ENCODE measurements at regions not wholly inside any gene's neighbourhood (a gene's known extent, or its start where the extent isn't known, plus 50 kb on each side); places are given as distances from the start of the nearest gene placed in this dataset.

DNA sequence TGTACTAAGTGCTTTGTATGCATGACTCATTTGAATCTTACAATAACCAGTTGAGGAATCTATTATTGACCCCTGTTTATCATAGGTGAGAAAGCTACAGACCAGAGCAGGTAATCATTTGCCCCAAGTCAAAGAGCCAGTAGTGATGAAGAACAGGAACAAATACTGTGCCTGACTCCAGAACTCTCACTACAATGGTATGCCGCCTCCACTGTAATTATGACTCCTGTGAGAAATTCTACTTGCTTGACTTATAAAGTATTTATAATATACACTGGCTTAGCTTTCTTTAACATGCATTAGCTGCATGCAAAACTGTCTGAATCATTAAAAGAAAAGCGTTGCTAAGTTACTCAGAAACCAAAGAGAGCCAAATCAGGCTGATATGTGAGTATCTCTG, 92.6 kb downstream of the ZNF281 start:
- TF ChIP-seq POLR2A (IDR thresholded peaks at IDR 0.05) (no peak), POLR2AphosphoS5 (IDR thresholded peaks at IDR 0.05) (no peak), EP300 (IDR thresholded peaks at IDR 0.05) (no peak)
- TF ChIP-seq, protein P1, sequence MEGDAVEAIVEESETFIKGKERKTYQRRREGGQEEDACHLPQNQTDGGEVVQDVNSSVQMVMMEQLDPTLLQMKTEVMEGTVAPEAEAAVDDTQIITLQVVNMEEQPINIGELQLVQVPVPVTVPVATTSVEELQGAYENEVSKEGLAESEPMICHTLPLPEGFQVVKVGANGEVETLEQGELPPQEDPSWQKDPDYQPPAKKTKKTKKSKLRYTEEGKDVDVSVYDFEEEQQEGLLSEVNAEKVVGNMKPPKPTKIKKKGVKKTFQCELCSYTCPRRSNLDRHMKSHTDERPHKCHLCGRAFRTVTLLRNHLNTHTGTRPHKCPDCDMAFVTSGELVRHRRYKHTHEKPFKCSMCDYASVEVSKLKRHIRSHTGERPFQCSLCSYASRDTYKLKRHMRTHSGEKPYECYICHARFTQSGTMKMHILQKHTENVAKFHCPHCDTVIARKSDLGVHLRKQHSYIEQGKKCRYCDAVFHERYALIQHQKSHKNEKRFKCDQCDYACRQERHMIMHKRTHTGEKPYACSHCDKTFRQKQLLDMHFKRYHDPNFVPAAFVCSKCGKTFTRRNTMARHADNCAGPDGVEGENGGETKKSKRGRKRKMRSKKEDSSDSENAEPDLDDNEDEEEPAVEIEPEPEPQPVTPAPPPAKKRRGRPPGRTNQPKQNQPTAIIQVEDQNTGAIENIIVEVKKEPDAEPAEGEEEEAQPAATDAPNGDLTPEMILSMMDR (IDR thresholded peaks at IDR 0.05): no peak
- Histone ChIP-seq H3K27me3 (no peaks in the 10 kb centered on the region), H3K36me3 (no peaks in the 10 kb centered on the region), H3K27ac (peak overlapping the region in 1 of 4 donors; percentile 37), H3K9me3 (no peaks in the 10 kb centered on the region), H3K4me3 (no peak overlapping the region), H3K4me1 (peaks cover 0 to 26% (median 17%) of the 10 kb centered on the region in 4 donors)
- intact Hi-C loops (cut with DNase I): no loop called here
- DNase-seq: no peak
- WGBS, 2 donors: 86 to 91% methylated on average over 2 of the region's 2 CpGs

DNA sequence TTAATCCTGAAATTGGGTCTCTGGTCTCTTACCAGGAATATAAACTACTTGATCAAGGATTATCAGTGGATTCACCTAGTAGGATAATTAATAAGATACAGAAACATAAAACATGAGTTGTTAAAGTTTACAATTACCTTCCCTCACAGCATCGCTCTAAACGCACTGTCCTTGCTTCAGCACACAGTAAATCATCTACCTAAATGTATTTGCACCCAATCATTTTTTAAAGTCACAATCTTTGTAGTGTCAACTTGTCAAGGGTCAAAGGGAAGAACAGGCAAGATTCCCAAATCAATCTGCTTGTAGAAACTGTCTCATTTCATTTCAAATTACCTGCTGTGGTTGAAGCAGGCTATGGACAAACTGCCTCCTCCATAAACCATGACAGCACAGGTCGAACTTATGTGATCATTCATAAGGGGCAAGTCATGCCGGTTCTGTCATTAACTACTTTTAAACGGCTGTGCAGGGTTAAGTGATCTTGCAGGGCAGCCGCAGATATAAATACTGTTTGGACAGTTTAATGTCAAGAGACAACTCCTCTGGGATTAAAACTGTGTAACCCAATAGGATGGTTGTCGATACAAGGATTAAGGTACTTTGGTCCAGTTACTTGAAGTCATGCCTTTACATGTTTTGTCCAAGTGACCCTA, 93.6 kb downstream of the ZNF281 start:
- Histone ChIP-seq H3K4me1 (peaks cover 0 to 25% (median 16%) of the 10 kb centered on the region in 4 donors), H3K4me3 (no peak overlapping the region), H3K27ac (no peak overlapping the region), H3K9me3 (no peaks in the 10 kb centered on the region), H3K36me3 (no peaks in the 10 kb centered on the region), H3K27me3 (no peaks in the 10 kb centered on the region)
- 58 to 66% methylated on average over 7 of the region's 7 CpGs for WGBS, 2 donors
- TF ChIP-seq POLR2A (IDR thresholded peaks at IDR 0.05): no peak
- no peak for TF ChIP-seq EP300 (IDR thresholded peaks at IDR 0.05)
- TF ChIP-seq, protein P1 (IDR thresholded peaks at IDR 0.05): no peak
- TF ChIP-seq POLR2AphosphoS5 (IDR thresholded peaks at IDR 0.05): no peak
- no peak for DNase-seq
- intact Hi-C loops (cut with DNase I): no loop called here

DNA sequence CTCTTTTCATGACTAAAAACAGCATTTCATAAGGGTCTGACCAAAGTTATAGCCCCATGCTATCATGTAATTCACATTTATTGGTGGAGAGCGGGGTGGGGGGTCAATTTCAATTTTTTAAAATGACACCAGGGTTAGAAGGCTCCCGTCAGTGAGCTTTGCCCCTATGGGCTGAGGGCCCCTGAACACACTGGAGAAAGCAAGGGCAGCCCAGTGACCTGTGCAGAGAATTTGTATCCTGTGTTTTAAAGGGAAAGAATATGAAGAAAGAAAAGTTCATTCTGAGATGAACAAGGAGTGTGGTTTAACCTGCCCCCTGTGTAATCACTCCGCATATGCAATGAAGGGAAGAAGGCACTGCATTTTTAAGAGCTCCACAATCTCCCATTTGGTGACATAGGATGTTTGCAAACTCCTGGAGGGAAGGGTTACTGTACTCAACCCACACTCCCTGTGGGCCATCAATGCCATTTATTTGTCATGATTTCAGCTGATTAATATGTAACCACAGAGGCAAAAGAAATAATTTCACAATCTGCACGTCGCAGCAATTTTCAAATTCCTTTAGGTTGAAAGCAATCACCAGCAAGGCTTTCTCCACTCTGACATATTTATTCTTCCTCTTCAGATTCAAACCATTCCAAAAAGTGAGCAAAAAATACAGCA, 95.6 kb downstream of the ZNF281 start:
- no peak for DNase-seq
- no peak overlapping the region for H3K27ac ChIP-seq
- no peak overlapping the region for H3K4me3 ChIP-seq
- no peaks in the 10 kb centered on the region for H3K9me3 ChIP-seq
- no peak for TF ChIP-seq POLR2AphosphoS5 (IDR thresholded peaks at IDR 0.05)
- H3K27me3 ChIP-seq: no peaks in the 10 kb centered on the region
- H3K36me3 ChIP-seq: no peaks in the 10 kb centered on the region
- peaks cover 0 to 19% (median 6%) of the 10 kb centered on the region in 4 donors for H3K4me1 ChIP-seq
- intact Hi-C loops (cut with DNase I): no loop called here
- 78% methylated on average over 5 of the region's 5 CpGs for WGBS, 2 donors

DNA sequence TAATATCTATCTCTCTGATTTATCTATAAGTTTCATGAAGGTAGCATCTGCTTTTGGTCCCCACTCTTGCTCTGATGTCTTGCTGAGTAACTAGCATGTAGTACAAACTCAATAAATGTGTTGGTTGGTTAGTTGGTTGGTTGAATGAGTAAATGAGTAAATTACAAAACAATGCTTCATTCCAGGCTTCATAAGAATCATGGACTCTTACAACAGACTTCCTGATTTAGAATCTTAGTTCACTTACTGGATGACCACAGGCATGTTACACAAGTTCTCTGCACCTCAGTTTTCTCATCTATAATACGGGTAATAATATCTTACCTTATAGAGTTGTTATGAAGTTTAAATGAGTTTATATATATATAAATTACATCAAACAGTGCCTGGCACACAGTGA, 98.6 kb downstream of the ZNF281 start:
- 90 to 97% methylated on average over 1 of the region's 1 CpG for WGBS, 2 donors

DNA sequence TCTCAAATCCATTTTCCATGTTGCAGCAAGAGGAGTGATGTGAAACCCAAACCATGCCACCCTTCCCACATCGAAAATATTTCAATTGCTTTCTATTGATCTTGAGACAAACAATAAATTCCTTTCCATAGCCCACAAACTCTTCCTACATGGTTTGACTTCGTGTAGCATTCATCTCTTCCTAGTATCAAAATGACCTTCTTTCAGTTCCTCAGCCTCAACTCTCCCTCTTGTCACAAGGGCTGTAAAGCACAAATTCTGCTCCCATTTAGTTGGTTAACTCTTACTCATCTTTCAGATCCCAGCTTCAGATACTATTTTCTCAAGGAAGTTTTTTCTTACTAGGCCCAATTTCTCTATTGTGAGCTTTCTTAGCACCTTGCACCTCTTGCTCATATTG, 99.0 kb downstream of the ZNF281 start:
- Histone ChIP-seq H3K4me3 (no peak overlapping the region), H3K9me3 (no peaks in the 10 kb centered on the region), H3K27ac (no peak overlapping the region), H3K4me1 (peaks cover 0 to 9% (median 0%) of the 10 kb centered on the region in 4 donors), H3K36me3 (no peaks in the 10 kb centered on the region), H3K27me3 (no peaks in the 10 kb centered on the region)
- 82 to 87% methylated on average over 2 of the region's 2 CpGs for WGBS, 2 donors
- DNase-seq: no peak
- intact Hi-C loops (cut with DNase I): no loop called here
- TF ChIP-seq POLR2AphosphoS5 (IDR thresholded peaks at IDR 0.05) (no peak), EP300 (IDR thresholded peaks at IDR 0.05) (no peak), POLR2A (IDR thresholded peaks at IDR 0.05) (no peak)
- TF ChIP-seq, protein P1 (IDR thresholded peaks at IDR 0.05): no peak

More for the DNA sequence above, 98.6 kb downstream of the ZNF281 start:
- Histone ChIP-seq H3K36me3 (no peaks in the 10 kb centered on the region), H3K4me1 (peaks cover 0 to 9% (median 0%) of the 10 kb centered on the region in 4 donors), H3K27ac (no peak overlapping the region), H3K4me3 (no peak overlapping the region), H3K9me3 (no peaks in the 10 kb centered on the region), H3K27me3 (no peaks in the 10 kb centered on the region)
- DNase-seq: no peak
- TF ChIP-seq POLR2AphosphoS5 (IDR thresholded peaks at IDR 0.05) (no peak), EP300 (IDR thresholded peaks at IDR 0.05) (no peak)
- TF ChIP-seq, protein P1 (IDR thresholded peaks at IDR 0.05): no peak
- intact Hi-C loops (cut with DNase I): no loop called here
